HG02759 (cell line): ENCODE measurements at regions not wholly inside any gene's neighbourhood (a gene's known extent, or its start where the extent isn't known, plus 50 kb on each side); places are given as distances from the start of the nearest gene placed in this dataset.

Source experiments
- ATAC-seq: cut with Tn5 transposase; IDR thresholded peaks from one replicate; pipeline ENCODE4 v1.9.1; 2021; ENCODE audit warnings: mild to moderate bottlenecking, moderate library complexity; ENCODE audit not compliant: unreplicated experiment

- no peak for ATAC-seq
Observed at GRCh38 chr2:145305889-145306288, 786.0 kb upstream of the ZEB2 start.

GRCh38 chr2:145304501-145304900, 784.6 kb upstream of the ZEB2 start:
- no peak for ATAC-seq

- ATAC-seq = no peak
Observed at GRCh38 chr2:145303536-145303935, 783.6 kb upstream of the ZEB2 start.

DNA sequence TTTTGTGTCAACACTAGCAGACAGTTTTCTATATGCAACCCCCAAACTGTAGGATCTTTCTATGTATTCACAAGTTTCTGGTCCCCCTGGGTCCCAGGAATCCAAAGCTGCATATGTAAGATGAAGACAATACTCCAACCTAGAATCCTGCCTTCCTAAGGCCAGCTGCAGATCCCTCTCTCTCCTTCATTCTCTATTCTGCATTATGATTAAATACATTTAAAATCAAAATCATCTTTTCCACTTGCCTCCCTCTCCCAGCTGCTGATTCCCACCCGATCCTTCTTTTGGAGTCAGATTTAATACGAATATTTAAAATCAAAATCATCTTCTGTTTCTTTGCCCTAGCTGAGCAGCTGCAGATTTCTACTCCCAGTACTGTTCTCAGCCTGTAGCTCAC, 783.0 kb upstream of the ZEB2 start:
- ATAC-seq = no peak

DNA sequence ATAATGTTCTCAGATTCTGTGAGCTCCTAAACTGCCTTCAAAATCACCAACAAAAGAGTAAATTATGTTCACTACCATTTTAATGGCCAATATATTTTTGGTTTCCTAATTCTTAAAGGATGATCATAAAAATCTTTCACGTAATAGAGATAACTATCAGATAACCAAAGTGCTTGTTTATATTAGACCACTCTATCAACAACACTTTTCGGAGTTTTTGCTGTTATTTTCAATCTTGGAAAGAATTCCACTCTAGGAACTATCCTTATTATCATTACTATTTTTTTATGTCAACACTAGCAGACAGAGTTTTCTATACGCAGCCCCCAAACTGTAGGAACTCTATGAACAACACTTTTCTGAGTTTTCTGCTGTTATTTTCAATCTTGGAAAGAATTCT, 782.5 kb upstream of the ZEB2 start:
- ATAC-seq = no peak

DNA sequence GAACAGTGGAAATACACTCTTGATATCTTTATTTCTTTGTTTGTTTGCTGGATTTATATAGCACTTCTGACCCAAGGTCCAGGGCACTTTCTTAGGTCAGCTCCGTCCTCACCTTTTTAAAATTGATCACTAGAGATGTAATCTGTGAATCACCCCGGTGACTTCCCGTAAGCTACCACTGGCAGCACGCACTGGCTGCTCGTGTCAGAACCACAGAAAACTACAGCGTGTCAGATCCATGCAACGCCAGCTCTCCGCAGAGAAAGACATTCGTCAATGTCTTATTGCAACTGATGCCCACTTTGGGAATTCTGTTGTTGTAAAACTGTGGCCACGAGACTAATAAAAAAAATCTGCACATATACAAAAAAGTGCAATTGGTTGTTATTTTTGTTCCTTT, 779.4 kb upstream of the ZEB2 start:
- ATAC-seq = no peak

DNA sequence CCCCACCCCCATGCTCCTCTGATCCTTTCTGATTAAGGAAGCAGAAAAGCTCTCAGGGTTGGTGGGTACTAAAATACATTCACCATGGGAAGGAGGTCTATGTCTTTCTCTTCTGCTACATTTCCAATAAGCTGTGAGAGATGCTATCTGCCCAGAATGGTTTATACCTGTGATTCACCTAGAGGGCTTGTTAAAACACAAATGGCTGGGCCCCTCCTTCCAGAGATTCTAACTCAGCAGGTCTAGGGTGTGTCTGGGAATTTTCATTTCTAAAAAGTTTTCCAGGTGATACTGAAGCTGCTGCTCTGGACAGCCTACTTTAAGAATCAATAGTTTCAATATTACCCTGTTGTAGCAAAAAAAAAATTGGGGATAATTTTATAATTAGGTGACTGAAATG, 772.2 kb upstream of the ZEB2 start:
- ATAC-seq = no peak

DNA sequence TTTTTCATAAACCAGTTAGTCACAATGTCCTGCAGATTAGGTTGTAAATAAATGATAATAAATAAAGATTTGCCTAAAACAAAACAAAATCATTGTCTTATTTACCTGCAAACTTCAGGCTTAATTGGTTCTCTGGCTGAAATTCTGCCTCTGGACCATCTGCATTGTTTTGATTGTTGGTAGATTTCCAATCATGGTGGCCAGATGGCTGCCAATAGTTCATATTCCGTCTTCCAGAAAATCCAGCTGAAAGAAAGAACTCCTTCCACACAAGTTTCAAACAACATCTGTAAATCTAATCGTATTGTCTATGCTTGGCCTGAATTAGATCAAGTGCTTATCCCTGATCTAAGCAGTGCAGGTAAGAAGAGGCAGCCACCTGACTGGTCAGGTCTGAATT, 771.1 kb upstream of the ZEB2 start:
- ATAC-seq = no peak

GRCh38 chr2:145289946-145290345, 770.0 kb upstream of the ZEB2 start:
- ATAC-seq = no peak

DNA sequence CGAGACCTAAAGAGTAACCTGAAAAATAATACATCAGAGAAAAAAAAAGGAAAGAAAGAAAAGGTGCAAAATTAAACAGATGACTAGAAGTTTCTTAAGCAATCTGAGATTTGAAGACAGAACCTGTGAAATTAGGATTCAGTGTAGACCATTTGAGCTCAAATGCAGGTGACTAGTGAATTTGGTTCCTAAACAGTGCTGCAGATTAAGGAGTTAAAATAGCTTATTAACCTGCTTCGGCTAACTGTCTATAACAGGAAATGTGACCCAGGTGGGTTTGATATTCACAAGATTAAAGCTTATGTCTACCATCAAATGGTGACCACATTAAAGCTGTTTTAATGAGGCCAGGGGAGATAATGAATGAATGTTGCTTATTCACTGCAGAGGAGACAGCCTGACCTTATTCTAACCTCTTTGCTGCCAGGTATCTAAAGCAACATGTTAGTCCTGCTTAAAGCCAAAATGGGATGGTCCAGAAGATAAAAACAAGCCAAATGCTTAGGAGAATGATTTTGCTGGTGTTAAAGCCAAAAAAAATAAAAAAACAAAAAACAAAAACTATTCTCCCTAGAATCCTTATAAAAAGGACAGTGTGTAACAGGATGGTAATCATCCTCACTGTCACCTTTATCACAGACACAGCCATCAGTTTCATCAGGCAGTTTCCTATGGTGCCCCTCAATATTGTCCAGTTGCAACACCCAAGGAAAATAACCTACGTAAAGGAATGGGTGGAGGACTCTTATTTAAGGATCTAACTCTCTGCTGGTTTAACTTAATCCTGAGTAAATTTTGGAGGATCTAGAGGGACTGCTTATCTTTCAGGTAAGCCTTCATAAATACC, 769.0 kb upstream of the ZEB2 start:
- ATAC-seq = no peak

DNA sequence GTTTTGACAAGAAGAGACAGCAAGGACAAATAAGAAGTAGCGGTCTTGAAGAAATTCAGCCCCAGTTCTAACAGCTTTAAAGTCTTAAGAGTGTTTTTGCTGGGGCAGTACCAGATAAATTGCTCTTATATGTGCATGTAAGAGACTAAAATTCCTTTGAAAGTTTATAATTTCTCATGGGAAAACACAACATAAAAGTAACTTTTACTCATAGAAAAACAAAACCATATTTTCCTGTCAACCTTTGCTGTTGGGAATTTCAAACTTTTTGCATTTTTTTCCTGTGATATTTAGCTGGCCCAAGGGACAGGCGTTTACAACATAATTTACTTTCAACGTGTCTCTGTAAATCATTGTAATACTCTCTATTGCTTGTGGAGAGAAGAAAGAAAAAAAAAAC, 767.8 kb upstream of the ZEB2 start:
- no peak for ATAC-seq

- no peak for ATAC-seq
Observed at GRCh38 chr2:145286716-145287275, 766.9 kb upstream of the ZEB2 start.

GRCh38 chr2:145284551-145284950, 764.6 kb upstream of the ZEB2 start:
- ATAC-seq = no peak

DNA sequence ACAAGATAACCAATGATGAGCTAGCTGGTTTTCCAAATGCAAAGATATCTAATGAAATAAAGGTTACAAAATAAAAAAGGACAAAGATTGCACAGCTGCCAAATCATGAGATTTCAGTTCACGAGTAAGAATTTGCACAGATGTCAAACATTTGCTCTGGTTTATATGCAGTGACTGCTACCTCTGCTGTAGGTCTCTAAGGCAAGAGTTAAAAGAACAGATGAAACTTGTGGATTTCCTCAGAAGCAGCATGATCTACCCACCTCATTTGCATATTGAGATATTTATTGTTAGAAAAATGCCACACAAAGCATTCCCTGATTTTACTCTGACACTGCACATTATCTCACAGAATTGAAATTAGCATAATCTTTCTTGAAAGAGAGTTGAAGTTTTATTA, 763.2 kb upstream of the ZEB2 start:
- ATAC-seq = no peak

- ATAC-seq = no peak
Observed at GRCh38 chr2:145277922-145278321, 758.0 kb upstream of the ZEB2 start.

DNA sequence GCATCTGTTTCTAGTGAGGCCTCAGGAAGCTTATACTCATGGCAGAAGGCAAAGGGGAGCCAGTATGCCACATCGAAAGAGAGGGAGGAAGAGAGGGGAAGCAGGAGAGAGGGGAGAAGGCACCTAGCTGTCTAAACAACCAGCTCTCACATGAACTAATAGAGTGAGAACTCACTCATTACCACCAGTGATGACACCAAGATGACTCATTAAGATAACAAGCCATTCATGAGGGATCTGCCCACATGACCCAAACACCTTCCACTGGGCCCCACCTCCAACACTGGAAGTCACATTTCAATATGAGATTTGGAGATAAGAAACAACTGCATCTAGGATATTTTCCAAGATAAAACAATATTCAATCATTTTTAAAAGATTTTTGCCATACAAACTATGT, 753.9 kb upstream of the ZEB2 start:
- ATAC-seq = no peak

DNA sequence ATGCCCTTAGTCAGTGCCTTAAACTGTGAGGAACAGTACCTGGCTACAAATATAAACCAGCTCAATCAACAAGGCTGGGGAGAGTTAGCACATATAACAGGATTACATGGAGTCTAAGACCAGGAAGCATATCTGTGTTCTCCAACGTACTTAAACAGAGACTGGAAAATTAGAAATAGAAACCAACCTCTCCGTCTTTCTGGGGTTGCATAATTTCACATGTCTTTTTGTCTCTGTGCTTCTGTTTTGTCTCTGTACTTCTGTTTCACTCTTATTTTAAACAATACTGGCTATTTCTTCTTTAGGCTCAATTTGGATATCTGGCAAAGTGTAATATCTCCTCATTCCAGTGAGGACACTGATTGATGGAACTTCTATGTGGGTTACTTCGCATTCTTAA, 749.0 kb upstream of the ZEB2 start:
- ATAC-seq = no peak

DNA sequence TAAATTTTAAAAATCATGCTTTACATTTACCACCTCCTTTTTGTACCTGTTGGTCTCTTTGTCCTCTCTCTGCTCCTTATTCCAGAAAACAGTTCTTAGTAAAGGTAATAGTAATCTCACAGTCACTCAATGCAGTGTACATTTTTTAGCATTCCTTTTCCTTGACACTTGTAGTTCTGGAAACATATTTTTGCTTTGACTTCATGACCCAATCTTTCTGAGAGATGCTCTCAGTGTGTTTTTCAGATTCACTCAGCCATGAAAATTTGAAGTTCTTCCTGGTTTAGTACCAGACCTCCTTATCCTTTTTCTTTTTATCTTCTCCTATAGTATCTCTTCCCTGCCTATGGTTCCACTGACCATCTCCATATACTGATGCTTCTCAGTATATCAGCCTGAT, 747.5 kb upstream of the ZEB2 start:
- ATAC-seq = no peak

GRCh38 chr2:145265244-145265643, 745.3 kb upstream of the ZEB2 start:
- ATAC-seq = no peak

DNA sequence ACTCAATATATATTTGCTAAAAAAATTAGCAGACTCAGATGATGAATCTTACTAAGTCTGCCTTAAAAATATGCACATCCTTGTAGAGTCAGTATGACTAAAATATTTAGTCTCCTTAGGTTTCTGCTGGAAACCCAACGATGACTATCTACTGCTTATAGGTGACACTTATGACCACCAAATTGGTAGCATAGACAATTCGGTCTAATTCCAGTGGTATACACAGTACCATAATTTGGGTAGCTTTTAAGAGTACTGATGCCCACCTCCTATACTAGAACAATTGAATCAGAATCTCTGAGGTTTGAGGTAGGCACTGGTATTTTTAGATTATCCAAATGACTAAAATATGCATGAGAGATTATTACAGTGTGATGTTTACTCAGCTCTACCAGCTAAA, 740.8 kb upstream of the ZEB2 start:
- ATAC-seq = no peak

- ATAC-seq = no peak
Observed at GRCh38 chr2:145260081-145260480, 740.2 kb upstream of the ZEB2 start.

DNA sequence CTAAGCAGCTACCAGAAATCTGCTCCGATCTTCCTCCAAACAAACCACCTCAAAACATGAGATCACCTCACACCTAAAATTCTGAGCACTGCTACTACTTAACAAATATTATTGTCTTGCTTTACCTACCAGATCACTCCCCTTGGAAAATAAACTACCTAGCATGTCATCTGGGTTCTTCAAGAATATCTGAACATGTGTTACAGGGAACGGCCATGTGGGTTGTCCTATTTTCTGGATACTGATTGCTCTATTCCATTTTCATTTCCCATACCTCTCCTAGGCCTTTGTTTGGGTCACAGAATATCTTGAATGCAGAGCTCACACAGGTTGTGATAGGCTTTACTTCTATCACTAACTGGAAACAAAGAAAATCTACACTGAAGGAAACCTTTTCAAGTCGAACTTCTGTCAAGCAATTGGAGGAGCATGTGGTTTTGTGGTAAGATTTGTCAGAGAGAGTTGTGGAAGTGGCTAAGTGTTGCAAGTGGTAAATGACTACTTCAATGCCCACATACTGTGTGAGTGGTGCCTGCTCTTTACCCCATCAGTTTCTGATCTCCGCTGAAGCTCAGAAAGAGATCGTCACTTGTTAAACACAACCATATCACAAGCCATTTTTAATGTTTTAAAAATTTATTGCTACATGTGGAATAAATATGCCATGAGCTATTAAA, 739.1 kb upstream of the ZEB2 start:
- ATAC-seq = peak; percentile 40
